ENCODE measurements at regions not wholly inside any gene's neighbourhood (a gene's known extent, or its start where the extent isn't known, plus 50 kb on each side); places are given as distances from the start of the nearest gene placed in this dataset.

DNA sequence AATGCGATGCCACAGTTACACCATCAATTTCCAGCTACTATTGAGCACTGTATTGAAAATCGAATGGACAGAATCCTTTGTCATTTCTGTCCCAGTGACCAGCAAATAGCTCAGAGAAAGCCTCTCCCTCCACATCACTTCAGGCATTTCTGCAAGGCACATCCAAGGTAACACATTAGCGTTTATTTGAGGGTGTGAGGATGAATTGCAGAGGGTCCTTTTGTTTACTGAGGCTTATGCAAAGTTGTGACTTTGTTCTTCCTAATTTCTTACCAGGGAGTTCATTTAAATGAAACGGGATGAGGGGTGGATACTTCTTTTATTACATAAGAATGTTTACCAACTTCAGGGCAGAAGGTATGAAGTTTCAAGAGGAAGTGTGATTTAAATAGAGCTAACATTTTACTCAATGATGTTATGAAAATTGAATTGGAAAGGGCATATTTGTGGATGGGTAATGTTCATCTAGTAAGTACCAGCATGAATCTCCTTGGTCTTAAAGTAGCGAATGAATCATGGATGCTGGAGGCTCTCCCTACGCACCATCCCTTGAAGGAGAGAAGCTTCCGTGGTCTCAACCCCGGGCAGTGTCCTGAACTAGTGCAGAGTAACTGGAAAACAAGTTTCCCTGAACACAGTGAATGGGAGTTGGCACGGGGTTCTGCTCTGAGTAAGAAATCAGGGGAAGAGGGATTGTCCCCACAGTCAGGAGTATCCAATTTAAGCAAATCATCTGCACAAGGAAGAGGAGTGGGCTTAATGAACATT, 756.5 kb downstream of the GALR1 start:
- TF ChIP-seq, protein P1, sequence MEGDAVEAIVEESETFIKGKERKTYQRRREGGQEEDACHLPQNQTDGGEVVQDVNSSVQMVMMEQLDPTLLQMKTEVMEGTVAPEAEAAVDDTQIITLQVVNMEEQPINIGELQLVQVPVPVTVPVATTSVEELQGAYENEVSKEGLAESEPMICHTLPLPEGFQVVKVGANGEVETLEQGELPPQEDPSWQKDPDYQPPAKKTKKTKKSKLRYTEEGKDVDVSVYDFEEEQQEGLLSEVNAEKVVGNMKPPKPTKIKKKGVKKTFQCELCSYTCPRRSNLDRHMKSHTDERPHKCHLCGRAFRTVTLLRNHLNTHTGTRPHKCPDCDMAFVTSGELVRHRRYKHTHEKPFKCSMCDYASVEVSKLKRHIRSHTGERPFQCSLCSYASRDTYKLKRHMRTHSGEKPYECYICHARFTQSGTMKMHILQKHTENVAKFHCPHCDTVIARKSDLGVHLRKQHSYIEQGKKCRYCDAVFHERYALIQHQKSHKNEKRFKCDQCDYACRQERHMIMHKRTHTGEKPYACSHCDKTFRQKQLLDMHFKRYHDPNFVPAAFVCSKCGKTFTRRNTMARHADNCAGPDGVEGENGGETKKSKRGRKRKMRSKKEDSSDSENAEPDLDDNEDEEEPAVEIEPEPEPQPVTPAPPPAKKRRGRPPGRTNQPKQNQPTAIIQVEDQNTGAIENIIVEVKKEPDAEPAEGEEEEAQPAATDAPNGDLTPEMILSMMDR (IDR thresholded peaks at IDR 0.05): no peak
- no peak for ATAC-seq (ENCODE audit: low FRiP score)

DNA sequence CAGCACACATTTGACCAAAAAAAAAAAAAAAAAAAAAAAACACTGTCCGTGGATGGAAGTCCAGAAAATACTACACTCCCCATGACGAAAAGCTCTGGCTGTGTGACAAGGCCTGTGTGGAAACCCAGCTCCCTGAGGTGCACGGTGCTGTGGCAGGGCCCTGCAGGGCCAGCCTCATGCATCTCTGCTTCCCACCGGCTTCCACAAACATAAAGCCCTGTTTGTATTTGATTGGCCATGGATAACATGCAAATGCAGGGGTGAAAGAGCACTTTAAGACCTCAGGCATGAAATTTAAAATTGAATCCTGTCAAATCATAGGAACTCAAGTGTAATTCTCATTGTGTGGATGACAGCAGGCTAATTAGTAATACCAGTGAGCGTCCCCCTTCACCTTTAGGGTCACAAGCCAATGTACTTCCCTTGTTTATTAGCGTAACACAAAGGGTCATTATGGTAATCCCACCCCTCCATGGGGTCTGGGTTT, 757.2 kb downstream of the GALR1 start:
- TF ChIP-seq, protein P1 (IDR thresholded peaks at IDR 0.05): no peak
- DNase-seq (ENCODE audit: low spot score): no peak
- no peak for ATAC-seq (ENCODE audit: low FRiP score)

More for the DNA sequence above, 756.5 kb downstream of the GALR1 start:
- no peak for DNase-seq (ENCODE audit: low spot score)

DNA sequence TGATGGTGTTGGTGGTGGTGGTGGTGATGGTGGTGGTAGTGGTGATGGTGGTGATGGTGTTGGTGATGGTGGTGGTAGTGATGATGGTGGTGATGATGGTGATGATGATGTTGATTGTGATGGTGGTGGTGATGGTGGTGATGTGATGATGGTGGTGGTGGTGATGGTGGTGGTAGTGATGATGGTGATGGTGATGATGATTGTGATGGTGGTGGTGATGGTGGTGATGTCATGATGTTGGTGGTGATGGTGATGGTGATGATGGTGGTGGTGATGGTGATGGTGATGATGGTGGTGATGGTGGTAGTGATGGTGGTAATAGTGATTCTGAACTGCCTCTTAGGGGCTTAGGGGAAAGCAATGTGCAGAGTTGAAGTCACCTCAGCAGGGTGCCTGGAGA, 760.7 kb downstream of the GALR1 start:
- DNase-seq (ENCODE audit: low spot score) (no peak), ATAC-seq (ENCODE audit: low FRiP score) (no peak)
- TF ChIP-seq, protein P1 (IDR thresholded peaks at IDR 0.05): no peak

DNA sequence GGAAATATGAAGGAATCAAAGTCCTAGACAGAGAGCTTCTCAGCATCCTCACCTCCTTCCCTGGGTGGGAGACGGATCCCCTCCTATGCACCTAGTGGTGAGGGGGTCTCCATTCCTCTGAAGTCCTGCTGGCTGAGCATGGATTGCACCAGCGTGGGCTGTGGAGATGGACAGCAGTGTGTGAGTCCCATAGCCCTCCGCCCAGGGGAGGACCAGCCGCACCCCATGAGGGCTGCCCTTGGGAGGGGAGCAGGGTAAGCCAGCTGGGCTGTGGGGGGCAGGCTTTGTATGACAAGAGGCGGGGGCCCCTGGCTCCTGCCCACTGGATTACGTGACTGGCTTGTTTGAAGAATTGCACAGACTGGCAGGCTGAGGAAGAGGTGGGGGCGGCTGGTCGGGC, 768.2 kb downstream of the GALR1 start:
- DNase-seq (ENCODE audit: low spot score): no peak
- TF ChIP-seq, protein P1 (IDR thresholded peaks at IDR 0.05): no peak
- no peak for ATAC-seq (ENCODE audit: low FRiP score)

DNA sequence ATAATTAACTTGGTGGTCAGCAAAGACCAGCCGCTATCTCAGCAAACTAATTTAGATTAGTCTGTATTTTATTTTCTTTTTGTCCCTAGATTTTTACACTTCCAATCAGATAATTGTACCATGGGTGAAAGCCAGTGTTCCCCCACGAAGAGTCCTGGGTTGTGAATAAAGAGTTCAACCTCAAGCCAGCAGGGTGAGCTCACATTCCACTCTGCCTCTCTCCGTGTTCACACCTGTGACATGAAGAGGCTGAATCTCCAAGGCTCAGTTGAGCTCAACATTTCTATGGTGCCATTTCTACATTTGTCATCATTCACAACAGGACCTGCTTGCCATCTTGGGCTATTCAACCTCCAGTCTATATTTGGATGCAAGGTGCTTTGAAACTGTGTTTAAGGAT, 771.5 kb downstream of the GALR1 start:
- ATAC-seq (ENCODE audit: low FRiP score): no peak
- no peak for DNase-seq (ENCODE audit: low spot score)
- TF ChIP-seq, protein P1 (IDR thresholded peaks at IDR 0.05): no peak

DNA sequence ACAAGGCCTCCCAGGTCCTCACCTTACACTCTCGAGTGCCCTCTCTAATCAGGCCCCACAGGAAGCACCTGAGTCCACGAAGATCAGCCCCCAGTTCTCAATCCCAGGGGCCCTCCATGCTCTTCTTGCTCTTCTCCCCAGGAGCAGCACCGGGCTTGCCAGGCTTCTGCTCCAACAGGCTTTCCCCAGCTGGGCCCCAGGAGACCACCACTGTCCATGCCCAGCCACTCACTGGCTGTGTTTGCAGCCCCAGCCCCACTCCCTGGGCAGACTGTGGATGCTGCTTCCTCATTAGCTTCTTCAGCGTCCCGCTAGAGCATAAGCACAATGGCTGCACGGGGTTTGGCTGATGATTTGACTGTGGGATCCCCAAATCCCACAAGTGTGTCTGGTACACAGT, 781.9 kb downstream of the GALR1 start:
- no peak for ATAC-seq (ENCODE audit: low FRiP score)
- TF ChIP-seq, protein P1 (IDR thresholded peaks at IDR 0.05): no peak
- no peak for DNase-seq (ENCODE audit: low spot score)

DNA sequence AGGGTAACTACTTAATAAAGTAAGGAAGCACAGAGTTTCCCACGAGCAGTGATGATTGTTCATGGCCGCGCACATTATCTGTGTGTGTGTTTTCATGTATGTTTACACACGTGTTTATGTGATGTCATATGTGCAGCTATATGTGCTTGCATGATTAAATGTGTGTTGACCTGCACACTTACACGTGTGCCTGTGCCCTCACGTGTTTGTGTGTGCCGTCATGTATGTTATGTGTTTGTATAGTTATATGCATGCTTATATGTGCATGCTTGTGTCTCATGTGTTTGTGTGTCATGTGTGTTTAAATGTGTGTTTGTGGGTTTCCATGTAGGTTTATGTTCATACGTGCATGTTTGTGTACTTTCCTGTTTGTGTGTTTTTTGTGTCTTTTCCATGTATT, 782.3 kb downstream of the GALR1 start:
- DNase-seq (ENCODE audit: low spot score): no peak
- TF ChIP-seq, protein P1 (IDR thresholded peaks at IDR 0.05): no peak
- no peak for ATAC-seq (ENCODE audit: low FRiP score)

Data from omental fat pad (tissue), 3 donors.